ES-I3 (cell line): ENCODE measurements at regions not wholly inside any gene's neighbourhood (a gene's known extent, or its start where the extent isn't known, plus 50 kb on each side); places are given as distances from the start of the nearest gene placed in this dataset.

ENCODE experiments used
- H3K36me3 ChIP-seq: 2 replicates; pipeline ENCODE4 v1.6.1; 2013; ENCODE audit warnings: mild to moderate bottlenecking, low read length, control low read depth, moderate library complexity; ENCODE audit not compliant: insufficient read depth
- H3K4me1 ChIP-seq: 2 replicates; pipeline ENCODE4 v1.6.1; 2013; ENCODE audit warnings: mild to moderate bottlenecking, control low read depth, low read length; ENCODE audit not compliant: insufficient read depth
- H3K9ac ChIP-seq: 2 replicates; pipeline ENCODE4 v1.6.1; 2013; ENCODE audit warnings: low read depth, mild to moderate bottlenecking, low read length, moderate library complexity
- H3K9me3 ChIP-seq: 2 replicates; pipeline ENCODE4 v1.6.1; 2013; ENCODE audit warnings: mild to moderate bottlenecking, low read length, moderate library complexity; ENCODE audit not compliant: control insufficient read depth, insufficient read depth

DNA sequence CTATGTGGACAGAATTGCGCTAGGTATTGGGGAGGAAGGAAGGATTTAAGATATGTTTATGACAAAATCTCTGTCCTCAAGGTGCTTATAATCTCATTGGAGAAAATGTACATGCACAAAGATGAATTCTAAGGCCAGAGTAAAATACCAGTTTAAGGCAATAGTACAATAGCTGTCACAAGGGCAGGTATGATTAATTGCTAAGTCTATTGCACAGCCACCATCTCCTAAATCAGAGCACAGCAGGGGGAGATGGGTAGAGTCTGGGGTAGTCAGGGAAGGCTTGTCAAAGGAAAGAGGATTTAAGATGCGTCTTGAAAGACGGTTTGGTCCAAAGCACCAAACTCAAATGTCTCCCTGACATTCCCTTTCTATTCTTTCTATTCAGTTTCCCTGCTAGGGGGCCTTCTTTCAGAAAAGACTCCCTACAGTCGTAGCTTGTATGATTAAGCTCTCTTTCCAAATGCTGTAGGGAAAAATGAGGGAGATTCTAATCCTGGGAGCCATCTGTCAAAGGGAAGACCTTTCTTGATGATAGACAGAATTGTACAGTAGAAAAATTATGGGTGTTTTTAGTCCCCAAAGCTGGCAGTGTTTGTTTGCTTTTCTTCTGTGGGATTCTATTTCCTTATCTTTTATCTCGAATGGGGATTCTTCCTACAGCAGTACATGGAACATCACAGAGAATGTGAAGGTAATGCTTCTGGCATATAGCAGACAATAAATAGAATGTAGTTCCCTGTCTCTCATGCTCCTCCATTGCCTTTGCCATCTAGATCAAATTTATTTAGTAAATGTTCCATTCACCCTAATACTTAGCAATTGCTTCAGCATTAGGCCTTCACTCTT lies 107.6 kb upstream of the NFIA start:
- no peaks in the 10 kb centered on the region for H3K36me3 ChIP-seq
- peaks cover 7% of the 10 kb centered on the region; the same call in 1 of the 2 replicates for H3K4me1 ChIP-seq
- no peak overlapping the region for H3K9ac ChIP-seq
- H3K9me3 ChIP-seq: no peaks in the 10 kb centered on the region

- Histone ChIP-seq H3K9ac (no peak overlapping the region), H3K36me3 (no peaks in the 10 kb centered on the region), H3K4me1 (peaks cover 7% of the 10 kb centered on the region; the same call in 1 of the 2 replicates), H3K9me3 (no peaks in the 10 kb centered on the region)
These were observed 108.7 kb upstream of the NFIA start for GRCh38 chr1:60973668-60974067.

DNA sequence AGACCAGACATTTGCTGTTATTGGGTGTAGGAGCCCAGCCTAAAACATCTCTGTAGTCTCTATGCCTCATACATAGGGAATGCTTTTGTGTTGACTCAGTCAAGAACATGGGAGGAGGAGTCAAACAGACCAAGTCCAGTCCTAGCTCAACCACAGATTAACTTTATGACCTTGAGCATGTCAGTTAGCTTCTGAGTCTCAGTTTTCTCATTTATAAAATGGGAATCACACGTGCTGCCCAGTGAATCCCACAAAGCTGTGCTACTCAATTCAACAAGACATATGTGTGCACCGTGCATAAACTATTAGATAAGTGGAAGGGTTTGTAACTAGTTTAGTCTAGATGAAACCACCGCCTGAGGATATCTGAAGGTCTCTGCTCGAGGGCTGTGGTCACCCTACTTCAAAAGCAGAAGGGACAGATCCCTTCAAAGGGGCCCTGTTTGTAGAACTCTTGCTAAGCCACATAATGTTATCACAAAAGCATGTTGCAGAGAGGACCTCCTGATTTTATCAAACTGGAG lies 109.5 kb upstream of the NFIA start:
- peaks cover 7% of the 10 kb centered on the region; the same call in 1 of the 2 replicates for H3K4me1 ChIP-seq
- H3K9ac ChIP-seq: no peak overlapping the region
- no peaks in the 10 kb centered on the region for H3K36me3 ChIP-seq
- H3K9me3 ChIP-seq: 0 out of 2 replicates have a peak, but pooled peaks cover 2% of the 10 kb centered on the region

DNA sequence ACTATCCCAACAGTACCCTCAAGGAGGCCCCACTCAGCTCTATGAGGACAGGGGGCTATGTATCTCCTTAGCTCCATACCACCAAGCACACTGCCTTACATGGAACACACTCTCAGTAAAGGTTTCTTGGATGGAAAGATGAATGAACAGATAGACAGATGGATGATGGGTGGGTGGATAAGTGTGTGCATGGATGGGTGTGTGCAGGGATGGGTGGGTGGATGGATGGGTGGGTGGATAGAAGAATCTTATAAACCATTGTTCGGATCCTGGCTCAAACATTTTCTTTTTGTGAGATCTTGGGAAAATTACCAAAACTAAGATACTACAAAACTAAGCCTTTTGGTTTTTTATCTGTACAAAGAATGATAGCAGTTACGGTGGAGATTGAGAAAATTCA lies 111.0 kb upstream of the NFIA start:
- Histone ChIP-seq H3K4me1 (peaks cover 7% of the 10 kb centered on the region; the same call in 1 of the 2 replicates), H3K36me3 (no peaks in the 10 kb centered on the region), H3K9me3 (peaks cover 2% of the 10 kb centered on the region; the same call in 1 of the 2 replicates), H3K9ac (no peak overlapping the region)

DNA sequence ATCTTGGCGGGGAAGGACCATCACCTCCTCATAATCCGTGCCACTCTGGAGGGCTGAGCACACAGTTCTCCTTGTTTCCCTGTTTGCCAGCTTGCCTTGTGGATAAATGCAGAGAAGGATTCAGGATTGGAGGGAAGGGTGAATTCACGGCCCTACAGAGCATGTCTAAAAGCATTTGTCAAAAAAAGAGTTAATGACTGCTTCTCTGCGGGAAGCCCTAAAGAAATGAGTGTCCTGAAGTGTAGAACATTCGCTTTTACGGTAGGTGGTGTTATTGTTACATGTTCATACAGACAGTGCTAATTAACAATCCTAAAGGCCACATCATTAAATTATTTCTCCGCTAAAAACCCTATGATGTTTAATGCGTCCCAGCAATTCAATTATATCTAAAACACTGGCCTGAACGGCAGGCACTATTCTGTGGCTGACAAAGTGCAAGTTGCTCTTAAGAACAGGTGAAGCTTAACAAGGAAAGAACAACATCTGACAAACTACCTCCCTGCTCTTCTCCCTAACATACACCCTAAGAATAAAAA lies 112.3 kb upstream of the NFIA start:
- no peaks in the 10 kb centered on the region for H3K36me3 ChIP-seq
- peaks cover 7% of the 10 kb centered on the region; the same call in 1 of the 2 replicates for H3K4me1 ChIP-seq
- no peak overlapping the region for H3K9ac ChIP-seq
- H3K9me3 ChIP-seq: peaks cover 2% of the 10 kb centered on the region; the same call in 1 of the 2 replicates

DNA sequence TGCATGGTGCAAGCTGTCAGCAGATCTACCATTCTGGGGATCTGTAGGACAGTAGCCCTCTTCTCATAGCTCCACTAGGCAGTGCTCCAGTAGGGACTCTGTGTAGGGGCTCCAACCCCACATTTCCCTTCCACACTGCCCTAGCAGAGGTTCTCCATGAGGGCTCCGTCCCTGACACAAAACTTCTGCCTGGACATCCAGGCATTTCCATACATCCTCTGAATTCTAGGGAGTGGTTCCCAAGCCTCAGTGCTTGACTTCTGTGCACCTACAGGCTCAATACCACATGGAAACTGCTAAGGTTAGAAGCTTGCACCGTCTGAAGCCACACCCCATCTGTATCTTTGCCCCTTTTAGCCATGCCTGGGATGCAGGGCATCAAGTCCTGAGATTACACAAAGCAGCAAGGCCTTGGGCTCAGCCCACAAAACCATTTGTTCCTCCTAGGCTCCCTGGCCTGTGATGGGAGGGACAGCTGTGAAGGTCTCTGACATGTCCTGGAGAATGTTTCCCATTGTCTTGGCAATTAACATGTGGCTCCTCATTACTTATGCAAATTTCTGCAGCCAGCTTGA lies 117.0 kb upstream of the NFIA start:
- Histone ChIP-seq H3K36me3 (no peaks in the 10 kb centered on the region), H3K4me1 (peaks cover 7% of the 10 kb centered on the region; the same call in 1 of the 2 replicates), H3K9me3 (peaks cover 20% of the 10 kb centered on the region), H3K9ac (no peak overlapping the region)

- H3K4me1 ChIP-seq: no peaks in the 10 kb centered on the region
- peaks cover 18% of the 10 kb centered on the region for H3K9me3 ChIP-seq
- no peaks in the 10 kb centered on the region for H3K36me3 ChIP-seq
- no peak overlapping the region for H3K9ac ChIP-seq
These were observed 119.0 kb upstream of the NFIA start for GRCh38 chr1:60963167-60963940.

GRCh38 chr1:60960891-60961461 lies 121.4 kb upstream of the NFIA start:
- Histone ChIP-seq H3K4me1 (no peaks in the 10 kb centered on the region), H3K9me3 (peaks cover 18% of the 10 kb centered on the region)

GRCh38 chr1:60959701-60960100 lies 122.7 kb upstream of the NFIA start:
- Histone ChIP-seq H3K9ac (no peak overlapping the region), H3K9me3 (peaks cover 24% of the 10 kb centered on the region), H3K4me1 (no peaks in the 10 kb centered on the region), H3K36me3 (no peaks in the 10 kb centered on the region)

More at GRCh38 chr1:60960891-60961461, 121.4 kb upstream of the NFIA start:
- H3K36me3 ChIP-seq: no peaks in the 10 kb centered on the region
- H3K9ac ChIP-seq: no peak overlapping the region

DNA sequence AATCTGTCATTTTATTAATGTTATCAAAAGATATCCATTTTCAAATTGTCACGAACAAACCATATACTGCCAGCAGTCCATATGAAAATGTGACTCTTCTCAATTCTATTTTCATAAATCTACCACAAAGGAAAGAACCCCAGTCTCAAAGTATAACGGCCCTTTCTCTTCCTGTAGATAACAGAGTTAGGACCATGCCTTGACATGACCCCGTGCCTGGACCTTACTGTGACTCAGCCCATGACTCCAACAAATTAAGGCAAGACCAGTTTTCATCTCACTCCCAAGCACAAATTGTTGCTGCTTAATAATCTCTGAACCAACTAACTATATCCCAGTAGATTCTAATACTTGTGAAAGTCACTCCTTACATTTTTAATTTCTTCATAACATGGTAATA lies 124.4 kb upstream of the NFIA start:
- Histone ChIP-seq H3K4me1 (no peaks in the 10 kb centered on the region), H3K9ac (no peak overlapping the region), H3K36me3 (no peaks in the 10 kb centered on the region), H3K9me3 (peaks cover 13% of the 10 kb centered on the region; the same call in 1 of the 2 replicates)

DNA sequence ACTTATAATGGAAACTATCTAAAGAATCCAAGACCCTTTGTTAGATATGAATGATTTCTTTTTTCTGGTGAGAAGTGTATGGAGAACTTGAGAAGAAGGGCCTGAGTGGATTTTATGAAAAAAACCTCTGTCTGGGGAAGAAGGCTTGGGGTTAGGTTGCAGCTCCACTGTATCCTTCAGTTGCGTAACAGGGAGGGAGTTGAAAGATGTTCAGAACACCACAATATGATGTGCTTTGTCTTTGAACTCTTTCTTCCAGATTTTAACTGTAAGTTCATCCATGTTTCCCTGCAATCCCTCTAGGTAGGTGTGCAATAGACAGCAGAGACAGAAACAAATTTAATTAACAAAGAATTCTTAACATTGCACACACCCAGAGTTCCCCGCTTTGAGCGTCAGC lies 125.8 kb upstream of the NFIA start:
- H3K36me3 ChIP-seq: no peaks in the 10 kb centered on the region
- peaks cover 9% of the 10 kb centered on the region; the same call in 1 of the 2 replicates for H3K9me3 ChIP-seq
- no peak overlapping the region for H3K9ac ChIP-seq
- H3K4me1 ChIP-seq: no peaks in the 10 kb centered on the region

GRCh38 chr1:60952612-60953111 lies 129.7 kb upstream of the NFIA start:
- H3K9ac ChIP-seq: no peak overlapping the region
- H3K9me3 ChIP-seq: peaks cover 9% of the 10 kb centered on the region; the same call in 1 of the 2 replicates
- 0 out of 2 replicates have a peak, but pooled peaks cover 12% of the 10 kb centered on the region for H3K4me1 ChIP-seq
- H3K36me3 ChIP-seq: no peaks in the 10 kb centered on the region

- no peaks in the 10 kb centered on the region for H3K36me3 ChIP-seq
- H3K9me3 ChIP-seq: peaks cover 7% of the 10 kb centered on the region; the same call in 1 of the 2 replicates
- peaks cover 18% of the 10 kb centered on the region; the same call in 1 of the 2 replicates for H3K4me1 ChIP-seq
- H3K9ac ChIP-seq: no peak overlapping the region
These were observed 131.9 kb upstream of the NFIA start for GRCh38 chr1:60950224-60951063.
